ENCODE measurements at regions not wholly inside any gene's neighbourhood (a gene's known extent, or its start where the extent isn't known, plus 50 kb on each side); places are given as distances from the start of the nearest gene placed in this dataset.

DNA sequence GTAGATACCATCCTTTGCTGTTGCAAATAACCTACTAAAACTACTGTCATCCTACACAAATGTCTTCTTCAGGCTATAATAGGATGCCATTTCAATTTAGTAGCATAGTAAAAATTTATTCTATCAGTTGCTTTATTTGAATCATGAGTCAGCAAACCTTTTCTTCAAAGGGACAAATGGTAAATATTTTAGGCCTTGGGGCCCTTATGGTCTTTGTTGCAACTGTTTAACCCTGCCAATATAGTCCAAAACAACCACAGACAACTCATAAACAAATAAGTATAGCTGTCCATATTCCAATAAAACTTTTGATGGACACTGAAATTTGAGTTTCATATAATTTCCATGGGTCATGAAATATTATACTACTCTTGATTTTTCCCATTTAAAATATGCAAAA lies 54.0 kb upstream of the CCBE1 start:
- no peak for DNase-seq

DNA sequence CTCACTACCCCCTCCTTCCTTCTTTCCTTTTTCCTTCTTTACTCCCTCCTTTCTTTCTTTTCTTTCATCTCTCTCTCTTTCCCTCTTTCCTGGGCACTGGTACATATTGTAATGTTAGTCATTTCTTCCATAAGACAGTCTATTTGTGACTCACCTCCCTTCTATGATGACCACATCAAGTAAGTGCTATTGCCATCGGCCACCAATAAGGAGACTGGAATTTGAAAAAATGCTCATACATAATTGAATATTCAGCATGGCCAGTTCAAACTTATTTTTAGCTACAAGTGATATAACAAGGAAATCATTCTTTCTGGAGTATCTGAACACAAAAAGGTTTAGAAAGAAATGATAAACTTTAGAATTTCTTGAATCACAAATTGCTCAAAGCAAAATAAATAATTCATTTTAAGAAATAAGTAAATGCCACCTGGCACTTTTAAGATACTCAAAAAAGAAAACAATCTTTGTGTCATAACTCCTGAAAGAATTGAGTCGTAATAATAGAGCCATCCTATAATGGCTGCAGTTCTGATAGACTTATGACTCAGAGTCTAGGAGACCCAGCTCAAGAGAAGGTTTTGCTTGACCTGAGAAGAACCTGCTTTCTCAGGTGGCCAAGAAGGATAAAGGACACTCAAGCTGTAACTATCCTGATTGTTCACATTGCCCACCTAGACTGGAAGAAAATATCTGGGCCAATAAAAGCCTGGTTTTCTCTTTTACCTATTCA lies 51.6 kb upstream of the CCBE1 start:
- no peak for DNase-seq

Data from CD4-positive, alpha-beta T cell treated with Interleukin-4 for 4 hours (primary cell).